Umbilical cord (tissue), 1 donor: ENCODE measurements at regions not wholly inside any gene's neighbourhood (a gene's known extent, or its start where the extent isn't known, plus 50 kb on each side); places are given as distances from the start of the nearest gene placed in this dataset.
"Not testable (repeated sequence)": the region's sequence is repeated elsewhere in the genome, so short reads cannot be mapped to it uniquely, and the experiment has no call there.

Source experiments
- DNase-seq: peaks from one replicate; pipeline ENCODE4 v3.0.0-alpha.2; 2015; ENCODE audit warnings: low spot score

DNA sequence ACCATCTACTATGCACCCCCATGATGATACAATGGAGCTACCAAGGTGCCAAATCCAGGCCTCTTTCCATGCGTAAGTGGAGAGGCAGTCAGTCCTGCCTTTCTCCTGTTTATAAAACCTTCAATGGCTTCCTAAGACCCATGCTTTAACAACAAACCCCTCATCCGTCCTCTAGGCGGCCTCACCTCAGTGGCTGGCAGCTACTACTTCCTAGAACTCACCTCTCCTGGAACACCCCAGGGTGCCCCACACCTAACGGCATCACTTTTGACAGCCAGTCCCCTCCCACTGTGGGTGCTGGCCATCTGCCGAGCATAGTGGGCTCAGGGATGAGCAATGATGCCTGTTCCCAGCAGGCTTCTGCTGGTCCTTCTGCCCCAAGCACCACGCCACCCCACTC lies 80.0 kb upstream of the TAB2 start:
- no peak for DNase-seq

DNA sequence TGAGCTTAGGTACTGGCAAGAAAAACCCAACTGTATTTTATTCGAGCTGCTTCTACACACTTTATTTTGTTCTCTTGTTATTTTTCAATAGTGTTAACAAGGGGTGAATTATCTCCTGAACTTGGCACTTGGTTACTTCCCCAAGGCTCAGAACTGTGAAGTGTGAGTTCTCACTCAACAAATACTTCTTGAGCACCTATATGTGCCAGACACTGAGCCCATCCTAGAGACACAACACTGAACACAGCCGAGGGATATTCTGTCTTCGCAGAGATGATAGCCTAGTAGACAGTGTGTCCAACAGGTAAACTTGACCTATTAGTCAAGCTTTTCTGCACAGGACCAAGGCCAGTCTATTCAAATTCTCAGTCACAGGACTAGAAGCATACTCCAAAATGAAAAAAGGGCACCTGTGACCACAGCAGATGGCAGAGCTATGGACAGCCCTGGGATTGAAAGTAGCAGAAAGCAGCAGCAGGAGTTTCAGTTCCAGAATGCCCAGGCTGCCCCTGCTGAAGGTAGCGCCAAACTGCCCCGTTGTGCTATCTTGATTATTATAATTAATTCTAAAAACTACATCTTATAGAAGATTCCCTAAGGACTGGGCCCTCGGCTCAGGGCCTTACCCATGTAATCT lies 77.8 kb upstream of the TAB2 start:
- DNase-seq = no peak

DNA sequence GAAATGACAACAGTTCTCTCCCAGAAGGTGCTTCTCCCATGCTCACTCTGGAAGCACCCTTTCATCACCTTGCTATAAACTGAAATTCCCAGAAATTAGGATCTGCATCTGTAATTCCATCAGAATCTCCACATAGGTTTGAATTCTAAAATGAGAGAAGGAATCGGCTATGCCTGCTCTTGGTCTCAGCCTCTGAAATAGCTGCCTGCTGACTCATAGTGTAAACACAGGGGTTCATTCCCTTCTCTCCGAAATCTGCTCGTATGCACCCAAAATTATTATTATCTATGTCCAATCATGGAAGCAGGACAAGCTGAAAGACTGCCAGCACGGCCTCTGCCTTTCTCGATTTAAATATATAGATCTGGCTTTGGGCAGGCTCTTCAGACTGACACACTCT lies 74.6 kb upstream of the TAB2 start:
- no peak for DNase-seq

DNA sequence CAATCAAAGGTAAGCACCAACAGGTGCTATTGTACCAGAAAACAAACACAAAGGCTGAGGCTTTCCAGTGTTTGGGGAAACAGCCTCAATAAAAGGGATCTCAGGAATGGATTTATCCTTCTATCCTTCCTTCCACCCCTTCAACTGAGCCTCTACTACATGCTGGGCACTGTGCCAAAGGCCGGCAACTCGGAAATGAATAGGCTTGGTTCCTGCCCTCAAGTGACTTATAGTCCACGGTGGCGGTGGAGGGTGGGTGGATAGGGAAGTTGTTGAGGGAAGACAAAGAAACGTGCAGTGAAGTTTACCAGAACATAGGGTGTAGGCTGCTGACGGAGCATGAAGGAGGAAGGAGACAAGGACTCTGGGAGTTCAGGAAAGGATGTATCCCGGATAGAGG lies 73.4 kb upstream of the TAB2 start:
- no peak for DNase-seq

DNA sequence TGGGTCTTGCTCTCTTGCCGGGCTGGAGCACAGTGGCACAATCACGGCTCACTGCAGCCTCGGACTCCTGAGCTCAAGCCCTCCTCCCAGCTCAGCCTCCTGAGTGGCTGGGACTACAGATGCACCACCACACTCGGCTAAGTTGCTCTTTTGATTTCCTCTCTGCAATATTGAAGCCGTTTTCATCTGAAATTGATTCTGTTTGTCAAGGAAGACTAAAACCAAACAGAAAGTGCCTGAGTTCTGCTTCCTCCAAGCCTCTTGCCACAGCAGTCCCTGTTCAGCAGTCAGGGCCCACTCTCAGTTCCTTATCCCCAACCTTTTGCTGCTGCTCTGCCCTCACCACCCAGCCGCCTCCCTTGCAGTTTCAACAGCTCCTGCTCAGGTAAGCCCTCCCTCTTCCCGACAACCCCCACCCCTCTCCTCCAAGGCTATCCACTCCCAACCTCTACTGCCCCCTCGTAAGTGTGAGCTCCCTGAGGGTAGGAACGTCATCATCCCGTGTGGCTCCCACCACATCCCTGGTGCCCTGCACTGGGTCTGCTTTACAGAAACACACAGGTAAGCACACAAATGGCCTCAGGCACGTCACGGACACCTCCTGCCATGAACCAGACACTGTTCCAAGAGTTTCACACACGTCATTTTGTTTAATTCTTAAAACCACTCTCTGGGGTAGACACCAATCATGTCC lies 70.7 kb upstream of the TAB2 start:
- DNase-seq = no peak

- no peak for DNase-seq
Observed at GRCh38 chr6:149247385-149247763, 70.1 kb upstream of the TAB2 start.

DNA sequence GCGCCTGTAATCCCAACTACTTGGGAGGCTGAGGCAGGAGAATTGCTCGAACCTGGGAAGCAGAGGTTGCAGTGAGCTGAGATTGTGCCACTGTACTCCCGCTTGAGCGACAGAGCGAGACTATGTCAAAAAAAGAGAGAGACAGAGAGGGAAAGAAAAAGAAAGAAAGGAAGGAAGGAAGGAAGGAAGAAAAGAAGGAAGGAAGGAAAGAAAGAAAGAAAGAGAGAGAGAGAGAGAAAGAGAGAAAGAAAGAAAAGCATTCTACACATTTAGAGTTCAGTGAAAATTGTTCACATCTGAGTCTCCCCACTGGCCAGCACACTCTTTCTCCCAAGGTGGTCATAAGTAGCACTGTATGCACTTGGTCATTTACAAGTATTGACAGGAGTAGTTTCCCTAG lies 69.2 kb upstream of the TAB2 start:
- DNase-seq = not testable (repeated sequence)

DNA sequence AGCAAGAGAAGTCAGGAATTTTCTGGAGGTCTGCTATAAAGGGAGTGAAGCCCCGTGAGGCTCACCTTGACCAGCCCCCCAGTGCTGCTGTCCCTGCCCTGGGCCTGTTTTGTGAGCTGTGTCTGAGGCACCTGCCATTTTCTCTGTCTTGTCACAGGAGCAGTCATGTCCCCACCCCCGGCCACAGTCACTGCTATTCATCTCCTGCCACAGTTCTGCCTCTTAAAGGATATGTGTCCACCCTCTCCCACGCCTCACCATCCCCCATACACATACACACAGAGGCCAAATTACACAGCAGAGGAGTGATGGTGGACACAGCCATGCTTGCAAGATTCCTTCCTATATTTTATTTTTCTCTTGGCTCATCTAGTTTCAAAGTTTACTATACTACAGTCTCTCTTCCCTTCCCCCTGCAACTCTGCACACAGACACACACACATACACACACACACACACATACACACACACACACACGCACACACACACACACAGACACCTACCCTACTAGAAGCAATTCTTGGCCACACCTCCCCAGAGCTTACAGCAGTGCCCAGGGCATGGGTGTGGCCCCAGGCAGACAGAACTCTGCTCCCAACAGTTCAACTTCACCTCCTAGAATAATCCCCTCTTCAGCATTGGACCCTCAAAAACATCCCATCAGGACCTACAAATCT lies 68.7 kb upstream of the TAB2 start:
- DNase-seq = no peak

- DNase-seq = no peak
Observed at GRCh38 chr6:149249370-149250357, 67.8 kb upstream of the TAB2 start.

- no peak for DNase-seq
Observed at GRCh38 chr6:149250951-149251350, 66.6 kb upstream of the TAB2 start.

DNA sequence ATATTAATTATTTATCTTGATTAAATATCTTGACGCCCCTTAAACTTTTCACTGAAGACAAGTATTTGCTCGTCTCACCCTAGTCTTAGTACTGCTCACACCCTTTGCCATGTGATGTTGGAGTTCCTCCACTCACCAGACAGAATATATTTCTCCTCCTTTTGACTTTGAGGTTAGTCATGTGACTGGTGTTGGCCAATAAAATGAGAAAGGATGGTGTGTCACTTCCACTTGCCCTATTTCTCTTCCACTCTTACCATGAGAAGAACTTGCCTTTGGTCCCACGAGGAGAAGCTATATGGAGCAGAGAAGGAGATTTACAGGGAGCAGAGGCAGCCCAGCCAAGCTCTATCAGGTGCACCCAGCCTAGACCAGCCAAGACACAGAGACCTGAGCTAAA lies 64.9 kb upstream of the TAB2 start:
- DNase-seq = no peak

- no peak for DNase-seq
Observed at GRCh38 chr6:149254253-149254652, 63.3 kb upstream of the TAB2 start.

DNA sequence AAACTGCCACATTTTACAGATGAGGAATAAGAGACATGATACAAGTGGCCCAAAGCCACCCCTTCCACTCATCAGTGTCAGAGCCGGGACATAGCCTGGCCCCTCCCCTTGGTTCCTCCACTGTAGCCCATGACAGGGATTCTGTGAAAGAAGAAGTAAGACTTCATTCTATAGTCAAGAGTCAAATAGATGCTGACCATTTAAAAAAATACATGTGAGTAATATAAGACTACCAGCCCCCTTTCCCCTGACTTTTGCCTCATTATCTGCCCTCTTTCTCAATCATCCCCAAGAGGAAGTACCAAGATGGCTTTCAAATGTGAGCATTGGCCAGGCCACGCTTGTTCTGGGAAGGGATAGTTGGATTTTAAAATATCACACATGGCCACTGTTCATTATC lies 57.8 kb upstream of the TAB2 start:
- DNase-seq = peak; percentile 27

DNA sequence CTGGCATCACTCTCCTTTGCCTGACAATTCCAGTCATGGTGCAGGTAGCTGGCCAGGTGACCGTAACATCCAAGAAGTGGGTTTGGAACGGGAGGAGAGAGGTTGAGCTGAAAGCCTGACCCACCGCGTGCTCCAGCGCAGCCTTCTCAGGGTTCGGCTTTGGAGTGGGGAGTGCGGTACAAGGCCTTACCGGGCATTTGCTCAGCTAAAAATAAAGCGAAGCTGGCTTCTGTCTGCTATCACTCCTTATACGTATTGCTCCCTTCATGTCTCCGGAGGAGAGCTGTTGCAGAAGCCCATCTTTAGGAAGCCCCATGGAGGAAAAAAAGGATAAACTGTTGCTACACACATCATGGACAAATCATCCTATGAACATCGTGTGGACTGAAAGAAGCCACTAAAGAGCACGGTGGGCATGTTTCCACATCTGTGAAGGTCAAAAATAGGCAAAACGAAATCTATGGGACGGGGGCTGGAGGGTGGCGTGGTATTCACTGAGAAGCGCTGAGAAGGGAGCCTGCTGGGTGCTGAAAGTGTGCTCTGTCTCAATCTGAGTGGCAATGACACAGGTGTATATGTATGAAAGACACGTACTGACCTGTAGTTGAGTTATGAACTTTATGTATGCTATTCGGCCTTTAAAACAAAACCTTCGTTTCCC lies 57.2 kb upstream of the TAB2 start:
- no peak for DNase-seq

DNA sequence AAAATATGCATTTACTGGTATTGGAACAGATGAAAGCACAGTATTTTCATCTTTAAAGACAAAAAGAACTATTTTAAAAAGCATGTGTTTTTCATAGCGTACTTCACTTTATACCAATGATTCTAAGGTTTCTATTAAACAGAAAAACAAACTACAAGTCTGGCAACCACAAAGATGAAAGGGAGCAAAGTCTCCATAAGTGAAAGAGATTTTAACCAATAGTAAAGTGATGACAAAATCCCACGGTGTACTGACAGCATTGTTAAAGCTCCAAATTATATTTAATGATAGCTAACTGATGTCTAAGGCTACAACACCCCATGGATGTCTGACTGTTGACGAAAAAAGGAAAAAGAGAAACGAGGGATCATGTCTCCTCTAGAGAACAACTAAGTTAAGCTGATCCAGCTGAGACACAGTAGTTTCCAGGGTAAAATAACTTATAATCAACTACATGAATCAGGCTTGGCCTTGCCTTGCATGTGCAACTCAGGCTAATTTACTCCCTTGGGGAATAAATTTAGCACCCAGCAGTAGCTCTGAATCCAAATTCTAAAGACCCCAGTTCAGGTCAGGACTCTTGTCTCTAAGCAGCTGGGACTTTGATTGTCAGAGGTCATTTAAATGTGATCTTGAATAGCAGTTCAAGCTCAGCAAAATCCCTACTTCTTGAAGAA lies 56.0 kb upstream of the TAB2 start:
- no peak for DNase-seq

DNA sequence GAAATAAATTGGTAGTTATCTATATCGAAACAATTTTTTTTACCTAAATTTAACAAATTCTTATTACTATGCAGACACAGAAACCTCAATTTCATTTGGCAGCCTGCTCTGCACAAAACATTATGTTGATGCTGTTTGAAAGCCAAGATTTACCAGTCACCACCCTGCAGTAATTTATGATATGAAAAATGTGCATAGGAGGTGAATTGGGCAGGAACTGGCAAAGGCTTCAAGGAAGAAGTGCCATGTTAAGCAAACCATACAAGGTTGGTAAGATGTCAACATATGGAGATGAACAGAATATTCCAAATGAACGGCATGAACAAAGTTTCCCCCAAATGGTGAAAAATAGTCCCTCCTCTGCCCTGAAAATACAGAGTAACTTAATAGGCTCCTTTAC lies 54.2 kb upstream of the TAB2 start:
- DNase-seq = no peak

DNA sequence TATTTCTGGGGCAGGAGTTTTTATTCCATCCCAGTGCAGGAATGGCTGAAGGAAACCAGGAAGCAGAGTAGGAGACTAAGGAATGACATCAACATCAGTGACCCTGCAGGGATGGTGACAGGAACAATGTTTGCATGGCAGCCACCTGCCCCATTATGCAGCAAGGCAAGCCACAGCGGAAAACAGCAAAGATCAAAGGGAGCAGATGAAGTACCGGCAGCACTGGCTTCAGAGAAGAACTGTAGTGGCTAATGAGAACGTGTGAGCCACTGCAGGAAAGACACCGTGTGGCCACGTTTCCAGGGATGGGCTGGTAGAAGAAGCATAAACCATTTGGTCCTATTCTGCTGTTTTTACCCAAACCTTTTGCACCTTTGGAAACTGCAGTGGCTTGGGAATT lies 52.9 kb upstream of the TAB2 start:
- DNase-seq = no peak

GRCh38 chr6:149265945-149266344 lies 51.6 kb upstream of the TAB2 start:
- no peak for DNase-seq

GRCh38 chr6:149266659-149267058 lies 50.9 kb upstream of the TAB2 start:
- DNase-seq = no peak

DNA sequence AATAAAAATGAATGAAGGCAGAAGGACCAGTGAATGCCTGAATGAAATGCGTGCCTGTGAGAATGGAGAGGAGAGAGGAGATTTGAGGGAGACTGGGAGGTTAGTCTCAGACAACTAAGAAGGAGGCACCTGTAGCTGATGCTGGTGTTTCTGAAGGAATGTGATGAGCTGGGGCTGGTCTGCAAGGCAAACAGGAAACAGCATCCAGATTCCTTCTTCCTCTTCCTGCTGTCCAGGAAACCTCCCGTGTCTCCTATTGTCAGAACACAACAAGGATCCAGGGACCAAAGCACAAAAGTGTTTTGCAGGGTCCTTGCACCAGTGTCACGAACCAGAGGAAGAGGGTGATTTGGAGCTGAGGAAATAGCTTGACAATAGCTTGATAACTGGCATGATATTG lies 50.4 kb upstream of the TAB2 start:
- no peak for DNase-seq

DNA sequence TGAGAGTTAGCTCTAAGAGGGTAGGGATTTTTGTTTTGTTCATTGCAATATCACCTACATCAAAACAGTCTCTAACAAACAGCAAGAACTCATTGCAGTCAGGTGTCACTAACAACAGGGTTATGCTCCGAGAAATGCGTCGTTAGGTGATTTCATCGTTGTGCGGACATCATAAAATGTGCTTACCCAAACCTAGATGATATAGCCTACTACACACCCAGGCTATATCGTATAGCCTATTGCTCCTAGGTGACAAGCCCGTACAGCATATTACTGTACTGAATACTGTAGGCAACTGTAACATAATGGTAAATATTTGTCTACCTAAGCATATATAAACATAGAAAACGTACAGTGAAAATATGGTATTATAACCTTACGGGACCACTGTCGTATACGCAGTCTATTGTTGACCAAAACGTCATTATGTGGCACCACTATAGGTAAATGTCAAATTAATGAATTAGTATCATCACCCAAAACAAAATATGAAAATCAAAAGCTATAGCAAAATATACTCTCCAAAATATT lies 49.9 kb upstream of the TAB2 start:
- no peak for DNase-seq
